SKM-1 treated with dmso at 0.1 percent for 144 hours (cell line): ENCODE measurements at regions not wholly inside any gene's neighbourhood (a gene's known extent, or its start where the extent isn't known, plus 50 kb on each side); places are given as distances from the start of the nearest gene placed in this dataset.
"Not testable (repeated sequence)": the region's sequence is repeated elsewhere in the genome, so short reads cannot be mapped to it uniquely, and the experiment has no call there.

Source experiments
- DNase-seq: peaks from one replicate; lab custom pipeline; 2025; ENCODE audit not compliant: unreplicated experiment; lab: John Stamatoyannopoulos, UW

DNA sequence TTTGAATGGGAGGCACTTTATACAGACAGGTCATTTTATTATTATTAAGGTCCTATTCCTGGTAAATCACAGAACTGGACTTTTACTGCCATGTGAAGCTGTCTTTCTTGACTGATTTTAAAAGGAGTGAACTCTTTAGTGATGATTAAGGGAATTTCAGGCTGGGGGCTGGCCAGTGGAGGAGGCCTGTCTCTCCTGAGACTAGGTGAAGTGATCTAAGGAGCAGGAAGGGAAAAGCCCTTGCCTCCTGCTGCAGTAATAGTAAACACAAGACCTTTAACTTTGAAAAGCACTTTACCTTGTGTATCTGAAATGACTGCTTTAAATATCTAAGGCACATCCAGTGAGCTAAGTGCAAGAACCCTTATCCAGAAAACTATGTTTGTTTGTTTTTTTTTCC, 118.0 kb upstream of the SPAG17 start:
- no peak for DNase-seq

DNA sequence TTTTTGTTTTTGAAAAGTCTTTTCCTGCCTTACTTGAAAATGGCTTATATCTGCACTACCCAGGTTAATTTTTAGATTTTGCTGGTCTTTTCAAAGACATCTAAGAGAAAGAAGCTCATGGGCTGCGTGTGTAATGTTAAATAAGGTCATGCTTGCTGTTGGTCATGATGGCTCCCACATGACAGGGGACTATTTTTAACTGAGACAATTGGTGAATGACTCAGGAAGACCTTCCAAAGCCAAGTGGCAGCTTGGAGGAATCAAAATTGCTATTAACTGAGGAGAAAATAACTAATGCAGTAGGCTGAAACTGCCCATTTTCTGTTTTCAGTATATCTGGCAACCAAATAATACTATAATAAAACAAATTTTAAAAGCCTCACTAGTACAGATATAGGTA, 117.1 kb upstream of the SPAG17 start:
- no peak for DNase-seq

DNA sequence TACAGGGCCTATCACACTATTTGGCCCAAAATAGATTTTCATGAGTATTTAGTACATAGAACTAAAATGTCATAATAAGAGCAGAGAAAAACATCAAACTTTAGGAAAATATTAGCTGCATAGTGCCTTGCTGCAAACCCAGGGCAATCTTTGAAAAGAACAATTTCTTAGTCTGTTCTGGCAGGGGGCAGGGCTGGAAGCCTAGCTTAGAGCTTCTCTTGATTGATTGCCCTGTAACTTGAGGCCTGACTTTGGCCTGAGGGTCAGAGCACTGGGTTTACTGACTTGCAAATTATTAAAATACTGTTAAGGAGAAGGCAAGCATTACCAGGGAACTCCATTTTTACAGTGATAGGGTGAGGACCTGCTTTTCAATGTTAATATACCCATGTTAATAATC, 115.8 kb upstream of the SPAG17 start:
- DNase-seq, result no peak

DNA sequence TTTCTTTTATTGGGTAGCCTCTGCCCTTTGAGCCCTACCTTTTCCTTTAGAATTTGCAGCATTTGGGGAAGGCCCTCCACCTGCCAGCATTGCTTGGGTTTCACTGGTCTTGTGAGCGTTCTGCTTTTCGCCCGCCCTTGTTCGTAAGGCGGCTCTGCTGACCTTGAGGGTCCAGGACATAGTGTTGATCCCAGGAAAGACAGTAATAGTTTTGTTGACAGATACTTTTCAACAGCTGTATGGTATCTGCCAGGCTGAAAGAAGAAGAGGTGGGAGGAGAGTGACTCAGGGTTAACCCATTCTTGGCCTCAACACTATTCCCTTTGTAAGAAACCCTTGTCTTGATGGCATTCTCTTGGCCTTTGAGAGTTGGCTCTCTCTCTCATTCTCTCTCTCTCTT, 113.4 kb upstream of the SPAG17 start:
- DNase-seq, result no peak

DNA sequence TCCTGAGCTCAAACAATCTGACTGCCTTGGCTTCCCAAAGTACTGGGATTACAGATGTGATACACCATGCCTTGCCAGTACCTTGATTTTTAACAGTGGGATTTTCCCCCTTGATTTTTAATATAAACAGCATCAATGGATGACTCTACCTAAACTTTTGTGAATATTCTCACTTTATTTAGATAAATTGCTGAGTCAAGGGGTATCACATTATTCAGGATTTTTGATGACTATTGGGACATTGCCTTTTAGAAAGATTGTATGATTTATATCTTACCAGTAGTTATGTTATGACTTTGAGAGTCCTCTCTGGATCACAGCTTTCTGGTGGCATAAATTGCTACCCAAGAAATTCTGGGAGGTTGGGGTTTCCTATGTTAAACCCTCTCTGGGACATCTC, 112.5 kb upstream of the SPAG17 start:
- DNase-seq, result no peak

DNA sequence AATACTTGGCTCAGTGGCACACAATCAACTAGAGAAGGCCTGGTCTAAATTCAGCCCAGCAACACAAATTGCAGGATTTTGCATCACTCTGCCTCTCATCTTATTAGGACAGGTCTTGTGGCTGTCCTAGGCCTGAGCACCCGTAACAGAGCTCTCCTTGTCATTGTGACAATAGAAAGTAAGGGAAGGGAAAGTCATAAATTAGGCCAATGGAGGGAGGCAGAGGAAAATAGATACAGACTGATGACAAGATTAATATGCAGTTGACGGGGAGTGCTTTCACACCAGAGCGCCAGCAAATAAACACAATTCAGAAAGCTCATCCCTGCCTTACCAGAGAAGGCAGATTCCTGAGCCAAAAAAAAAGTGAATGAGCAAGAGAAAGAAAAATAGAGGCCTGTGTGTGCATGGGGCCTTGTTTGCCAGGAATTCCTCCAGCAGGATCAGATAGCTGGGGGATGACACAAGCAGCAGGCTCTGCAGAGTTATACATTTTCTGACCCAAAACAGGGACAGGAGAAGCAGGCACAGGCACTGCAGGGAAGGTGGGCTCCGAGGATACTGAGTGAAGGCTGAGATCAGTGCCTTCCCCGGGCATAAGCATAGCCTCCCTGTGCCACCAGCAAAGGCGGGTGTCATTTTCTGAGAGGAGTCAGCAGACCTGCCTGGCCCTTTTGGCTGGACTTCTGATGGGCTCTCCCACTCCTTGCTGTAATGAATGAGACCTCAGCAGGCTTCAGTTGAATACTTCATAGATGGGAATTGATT, 110.0 kb upstream of the SPAG17 start:
- DNase-seq, result no peak

DNA sequence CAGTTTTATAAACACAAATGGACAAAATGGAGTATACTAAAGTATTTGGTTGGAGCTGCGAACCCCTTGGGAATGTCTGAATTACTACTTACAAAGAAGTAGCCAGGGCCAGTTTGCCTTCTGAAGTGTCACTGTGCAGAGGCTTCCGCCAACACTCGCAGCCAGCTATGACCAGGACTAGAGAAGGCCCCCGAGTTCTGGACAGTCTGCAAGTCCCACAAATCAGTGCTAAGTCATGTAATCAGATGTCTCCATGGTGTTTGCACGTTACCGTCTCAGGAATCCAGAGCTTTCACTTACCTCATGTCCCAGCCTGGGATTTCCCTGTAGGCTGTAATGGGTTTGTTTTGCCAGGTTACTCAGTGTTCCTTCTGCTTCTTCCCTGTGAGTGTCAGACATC, 106.6 kb upstream of the SPAG17 start:
- no peak for DNase-seq

DNA sequence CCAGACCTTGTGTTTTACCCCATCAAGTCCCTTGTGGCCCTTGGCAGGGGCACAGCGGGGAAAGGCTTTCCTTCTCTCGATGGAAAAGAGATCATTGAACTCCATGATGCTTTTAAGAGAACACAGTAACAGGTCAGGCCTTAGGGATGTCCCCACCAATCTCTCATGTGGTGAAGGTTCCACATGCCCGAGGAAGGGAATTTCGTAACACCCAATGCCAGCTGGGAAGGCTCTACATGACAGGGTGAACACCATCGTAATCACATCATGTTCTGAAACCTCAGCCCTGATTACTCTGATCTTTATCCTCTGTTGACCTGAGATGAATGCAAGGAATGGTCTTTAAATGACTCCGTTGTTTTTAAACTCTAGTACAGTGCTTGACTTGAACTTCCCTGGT, 105.5 kb upstream of the SPAG17 start:
- no peak for DNase-seq

DNA sequence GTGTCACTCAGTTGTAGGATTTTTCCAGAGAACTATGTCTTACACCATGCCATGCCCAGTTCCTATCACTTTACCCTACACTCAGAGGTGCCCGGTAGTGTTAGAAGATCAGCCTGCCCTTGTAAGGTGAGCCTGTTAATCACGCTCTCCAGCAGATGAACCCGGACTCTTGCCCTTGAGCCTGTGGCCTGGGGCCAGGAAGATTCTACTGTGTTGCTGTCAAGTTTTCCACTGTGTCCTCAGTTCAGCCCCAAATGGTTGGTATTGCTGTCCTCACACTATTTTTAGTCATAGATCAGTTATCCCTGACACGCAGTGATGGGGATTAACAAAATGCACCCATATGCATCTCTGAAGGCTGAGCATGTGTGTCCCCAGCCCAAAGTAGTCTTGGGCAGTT, 105.0 kb upstream of the SPAG17 start:
- DNase-seq, result no peak

DNA sequence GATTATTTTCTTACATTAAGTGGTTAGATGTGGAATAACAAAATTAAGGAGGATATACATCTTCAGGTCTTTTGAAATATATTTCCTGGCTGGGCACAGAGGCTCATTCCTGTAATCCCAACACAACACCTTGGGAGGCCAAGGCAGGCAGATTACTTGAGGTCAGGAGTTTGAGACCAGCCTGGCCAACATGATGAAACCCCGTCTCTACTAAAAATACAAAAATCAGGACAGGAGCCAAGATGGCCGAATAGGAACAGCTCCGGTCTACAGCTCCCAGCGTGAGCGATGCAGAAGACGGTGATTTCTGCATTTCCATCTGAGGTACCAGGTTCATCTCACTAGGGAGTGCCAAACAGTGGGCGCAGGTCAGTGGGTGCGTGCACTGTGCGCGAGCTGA, 95.6 kb upstream of the SPAG17 start:
- DNase-seq, result not testable (repeated sequence)

DNA sequence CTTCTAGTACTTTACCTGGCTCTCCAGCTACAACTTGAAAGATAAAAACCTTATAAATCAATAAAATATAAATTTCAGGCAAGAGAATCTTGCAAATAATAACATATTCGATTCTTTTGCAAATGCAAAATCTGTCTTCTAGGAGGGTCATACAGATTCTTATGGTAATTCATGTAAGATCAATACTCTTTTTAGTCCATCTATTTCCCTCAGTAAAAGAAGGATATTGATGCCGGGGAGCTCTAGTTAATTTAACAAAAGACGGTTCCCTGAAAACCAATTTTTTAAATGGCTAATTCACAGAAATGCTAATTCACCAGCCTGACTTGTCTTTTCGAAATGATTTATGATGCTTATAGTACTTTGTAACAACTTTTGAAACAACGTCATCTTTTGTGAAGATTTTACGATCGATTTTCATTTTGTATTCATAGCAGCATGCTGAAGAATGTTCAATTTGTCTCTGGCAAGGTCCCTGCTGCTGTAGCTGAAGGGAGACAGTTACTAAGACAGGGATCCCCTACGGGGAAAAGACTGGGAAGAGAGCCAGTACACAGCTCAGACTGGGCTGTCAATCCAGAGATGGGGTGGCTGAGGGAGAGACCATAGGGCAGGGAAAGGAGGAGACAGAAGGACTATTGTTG, 90.6 kb upstream of the SPAG17 start:
- DNase-seq, result no peak

DNA sequence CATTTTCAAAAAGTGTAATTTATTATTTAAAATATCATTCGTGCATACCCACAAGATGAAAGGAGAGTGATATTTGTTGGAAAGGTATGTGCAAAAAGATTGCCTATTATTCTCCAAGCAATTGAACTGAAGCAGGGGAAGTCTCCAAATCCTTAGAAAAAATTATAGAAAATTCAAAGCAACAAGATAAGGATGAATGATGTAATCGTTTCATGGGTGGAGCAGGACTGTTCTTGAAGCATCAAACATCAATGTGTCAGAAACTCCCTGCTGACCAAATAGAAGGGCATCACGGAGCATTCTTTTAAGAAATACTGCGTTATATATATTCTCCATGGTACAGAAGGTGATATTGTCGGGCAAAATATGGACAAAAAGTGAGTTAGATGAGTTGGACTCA, 87.9 kb upstream of the SPAG17 start:
- DNase-seq, result no peak

DNA sequence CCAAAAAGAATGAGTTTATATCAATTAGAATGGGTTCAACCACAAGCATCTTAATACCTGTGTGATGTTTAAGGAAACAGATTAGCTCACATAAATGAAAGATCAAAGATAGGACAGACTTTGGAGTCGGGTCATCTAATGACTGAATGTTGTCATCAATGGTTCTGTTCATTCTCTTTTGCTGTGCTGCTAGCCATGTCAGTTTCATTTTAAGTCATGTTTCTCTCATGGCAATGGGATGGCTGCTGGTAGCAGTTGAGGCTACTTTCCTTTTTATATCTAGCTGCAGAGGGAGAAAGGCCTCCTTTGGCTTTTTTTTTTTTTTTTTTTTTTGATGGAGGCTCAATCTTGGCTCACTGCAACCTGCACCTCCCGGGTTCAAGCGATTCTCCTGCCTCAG, 86.9 kb upstream of the SPAG17 start:
- DNase-seq, result no peak

DNA sequence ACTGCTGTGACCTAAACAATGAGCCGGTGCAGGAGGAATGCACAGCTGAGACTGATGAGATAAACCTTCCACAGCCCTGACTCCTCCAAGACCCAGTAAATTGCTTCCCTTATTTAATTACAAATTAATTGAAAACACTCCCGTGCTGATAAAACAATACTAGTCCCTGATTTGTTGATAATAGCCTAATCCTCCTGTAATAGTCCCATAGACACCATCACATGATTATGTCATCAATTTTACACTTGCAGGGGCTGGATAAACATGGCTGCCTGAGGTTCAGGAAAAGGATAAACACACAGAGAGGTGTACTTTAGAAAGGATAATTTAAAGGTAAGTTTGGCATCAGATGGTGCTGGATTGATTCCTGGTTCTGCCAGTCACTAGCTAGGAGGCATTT, 84.6 kb upstream of the SPAG17 start:
- no peak for DNase-seq

DNA sequence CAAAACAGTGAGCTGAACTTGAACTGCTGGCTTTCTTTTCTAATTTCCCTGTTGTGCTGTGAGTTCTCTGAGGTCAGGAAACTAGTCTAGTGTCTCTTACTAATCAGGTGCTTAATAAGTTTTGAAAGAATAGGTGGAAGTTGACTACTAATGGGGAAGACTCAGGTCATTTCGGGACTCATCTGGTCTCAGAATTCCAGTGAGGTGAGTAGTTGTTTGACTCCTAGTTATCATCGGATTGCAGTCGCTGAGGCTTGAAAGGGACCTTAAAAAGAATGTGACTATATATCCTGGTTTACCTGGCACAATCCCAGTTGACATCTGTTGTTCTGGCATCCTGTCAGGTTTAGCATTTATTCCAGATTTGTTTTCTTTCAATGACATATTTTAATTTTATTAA, 81.4 kb upstream of the SPAG17 start:
- DNase-seq, result no peak

DNA sequence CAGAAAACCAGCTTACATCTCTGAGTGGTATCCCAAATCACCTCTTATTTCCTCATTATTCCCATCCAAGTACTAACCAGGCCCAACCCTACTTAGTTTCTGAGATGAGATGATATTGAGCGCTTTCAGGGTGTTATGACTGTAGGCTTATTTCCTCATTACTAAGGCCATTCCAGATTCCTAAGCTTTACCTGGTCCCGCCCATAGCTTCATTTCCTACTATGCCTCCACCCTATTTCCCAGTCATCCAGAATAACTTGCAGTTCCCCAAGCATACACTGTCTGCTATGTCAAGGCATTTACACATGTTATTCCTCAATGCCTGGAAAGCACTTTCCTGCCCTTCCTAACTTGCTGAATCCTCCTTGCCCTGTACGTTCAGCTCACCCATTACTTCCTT, 79.3 kb upstream of the SPAG17 start:
- DNase-seq, result no peak

DNA sequence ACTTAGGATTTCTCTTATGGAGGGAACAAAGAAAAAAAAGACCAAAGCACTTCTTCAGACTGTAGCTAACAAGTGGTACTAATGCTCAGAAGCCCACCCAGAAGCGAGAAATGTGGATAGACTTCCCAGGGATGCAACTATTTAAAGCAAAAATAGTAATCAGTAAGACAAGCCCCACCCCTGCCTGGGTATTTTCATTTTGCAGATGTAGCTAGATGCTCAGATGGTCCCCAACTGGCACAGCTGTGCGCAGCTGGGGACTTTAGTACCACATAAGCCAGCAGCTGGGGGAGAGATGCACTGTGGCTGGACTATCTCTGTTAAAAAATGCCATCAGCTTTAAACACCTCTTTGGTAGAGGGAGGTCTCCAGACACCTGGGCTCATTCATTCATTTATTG, 77.8 kb upstream of the SPAG17 start:
- no peak for DNase-seq

DNA sequence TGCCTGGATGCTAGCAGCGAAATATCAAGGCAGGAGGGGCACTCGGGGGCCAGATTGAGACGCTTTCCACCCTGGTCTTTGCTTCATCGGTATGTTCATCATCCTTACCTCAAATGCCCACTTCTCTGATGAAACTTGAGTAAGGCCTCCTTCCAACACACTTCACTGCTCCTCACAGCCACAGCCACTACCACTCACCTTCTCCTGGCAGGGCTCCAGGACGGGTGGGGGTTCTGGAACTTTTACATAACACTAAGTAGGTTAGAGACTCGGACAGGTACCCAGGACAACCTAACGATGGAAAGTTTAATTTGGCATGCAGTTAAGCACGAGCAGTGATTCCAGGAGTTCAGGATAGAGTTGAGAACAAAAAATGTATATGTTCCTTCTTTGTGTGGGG, 73.9 kb upstream of the SPAG17 start:
- DNase-seq, result no peak

DNA sequence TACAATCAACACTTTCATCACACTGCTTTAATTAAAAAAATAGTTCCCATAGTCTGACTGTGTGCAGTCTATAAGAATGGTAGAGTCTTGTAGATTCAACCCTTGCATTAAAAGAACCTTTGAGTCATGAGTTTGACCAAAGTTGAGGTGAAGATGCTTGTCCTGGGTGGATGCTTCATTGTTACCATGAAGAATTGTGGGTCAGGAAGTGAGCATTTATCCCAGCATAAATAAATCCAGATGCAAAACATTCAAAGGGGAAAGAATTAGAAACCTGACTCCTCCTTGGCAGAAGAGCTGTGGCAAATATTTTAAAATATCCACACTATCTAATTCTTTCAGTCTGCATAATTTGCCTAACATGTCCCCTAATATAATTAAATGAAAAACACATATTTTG, 72.9 kb upstream of the SPAG17 start:
- no peak for DNase-seq

DNA sequence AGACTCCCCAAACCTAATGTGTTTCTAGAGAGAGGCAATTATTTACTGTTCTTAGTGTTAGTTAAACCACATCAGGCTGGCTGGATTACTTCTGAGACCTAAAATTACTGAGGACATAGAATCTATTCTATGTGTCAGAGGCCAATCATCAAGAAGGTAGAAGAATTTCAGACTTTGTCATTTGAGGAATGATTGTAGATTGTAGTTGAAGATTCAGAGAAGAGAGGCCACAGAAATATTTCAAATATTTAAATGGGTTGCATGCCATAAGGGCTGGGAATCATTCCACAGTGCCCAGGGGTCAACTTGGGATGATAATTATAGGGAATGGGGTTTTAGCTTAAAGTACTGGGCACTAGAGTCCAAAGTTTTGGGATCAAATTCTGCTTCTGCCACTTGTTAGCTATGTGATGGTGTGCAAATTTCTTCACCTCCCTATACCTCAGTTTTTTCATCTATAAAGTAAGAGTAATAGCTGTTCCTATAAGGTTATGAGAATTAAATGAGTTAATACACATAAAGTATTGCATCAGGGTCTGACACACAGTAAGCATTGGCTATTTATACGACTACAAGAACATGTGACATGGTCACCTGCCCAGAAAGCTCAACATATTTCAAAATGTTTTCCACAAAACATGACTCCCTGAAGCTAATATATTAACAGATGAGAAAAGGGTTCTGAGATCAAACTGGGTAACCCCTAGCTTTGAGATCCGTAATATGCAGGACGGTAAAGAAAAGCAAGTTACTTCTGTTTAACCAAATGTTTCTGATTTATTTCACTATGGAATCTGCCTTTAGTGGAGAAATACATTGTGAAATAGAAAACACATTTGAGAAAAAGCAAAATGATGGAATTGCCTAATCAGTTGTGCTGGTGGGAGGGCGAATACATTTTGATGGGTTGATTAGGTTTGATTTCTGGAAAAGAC, 69.7 kb upstream of the SPAG17 start:
- no peak for DNase-seq

DNA sequence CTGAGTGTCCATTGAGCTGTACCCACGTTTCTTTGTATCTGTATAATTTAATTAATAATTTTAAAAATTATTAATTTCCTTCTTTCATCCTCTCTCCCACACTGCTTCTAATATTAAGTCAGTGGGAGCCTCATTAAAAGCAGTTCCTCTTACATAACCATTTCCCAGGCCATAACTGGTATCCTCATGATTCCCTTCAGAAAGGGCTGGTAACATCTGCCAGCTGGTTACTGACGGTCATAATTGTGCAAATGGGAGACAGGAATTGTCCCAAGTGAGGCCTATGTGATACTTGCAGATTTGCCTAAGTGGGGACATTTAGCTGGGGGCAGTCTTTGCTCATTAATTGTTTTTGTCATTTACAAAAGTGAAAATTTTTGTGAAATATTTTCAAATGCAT, 69.0 kb upstream of the SPAG17 start:
- DNase-seq, result no peak
